Stimulated activated CD4-positive, alpha-beta T cell treated with anti-CD3 and anti-CD28 coated beads, TNF-alpha, amount 100 ng/mL, for 4 hours (primary cell): ENCODE measurements at regions not wholly inside any gene's neighbourhood (a gene's known extent, or its start where the extent isn't known, plus 50 kb on each side); places are given as distances from the start of the nearest gene placed in this dataset.
"Not testable (repeated sequence)": the region's sequence is repeated elsewhere in the genome, so short reads cannot be mapped to it uniquely, and the experiment has no call there.

ENCODE experiments used
- DNase-seq, 3 experiments: peaks; one replicate each; pipeline ENCODE4 v3.0.0-alpha.2; 2020; ENCODE audit warnings: low read depth in 3 of 3

DNA sequence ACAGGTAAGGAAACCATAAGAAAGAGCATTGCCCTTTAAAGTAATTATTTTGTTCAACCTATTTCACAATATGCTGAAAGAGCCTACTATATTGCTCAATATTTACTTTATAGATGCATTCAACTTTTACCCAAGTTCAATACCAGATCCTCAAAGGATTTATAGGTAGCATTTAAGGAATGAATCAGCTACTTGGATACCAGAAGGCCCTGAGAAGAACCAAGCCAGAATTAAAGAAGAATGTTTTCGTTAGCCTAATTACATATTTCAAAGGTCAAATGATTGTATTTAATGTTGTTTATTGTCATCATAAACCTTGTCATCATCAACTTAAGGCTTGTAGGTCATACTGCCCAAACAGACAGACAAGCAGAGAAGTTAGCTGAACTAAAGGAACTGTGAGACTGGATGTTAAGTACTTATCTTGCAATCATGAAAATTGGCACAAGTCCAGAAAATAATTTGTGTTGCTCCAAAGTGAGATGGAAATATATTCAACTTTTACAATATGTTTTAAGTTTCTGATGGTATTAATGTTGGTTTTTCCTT lies 636.7 kb downstream of the RFPL4B start:
- no peak for DNase-seq

DNA sequence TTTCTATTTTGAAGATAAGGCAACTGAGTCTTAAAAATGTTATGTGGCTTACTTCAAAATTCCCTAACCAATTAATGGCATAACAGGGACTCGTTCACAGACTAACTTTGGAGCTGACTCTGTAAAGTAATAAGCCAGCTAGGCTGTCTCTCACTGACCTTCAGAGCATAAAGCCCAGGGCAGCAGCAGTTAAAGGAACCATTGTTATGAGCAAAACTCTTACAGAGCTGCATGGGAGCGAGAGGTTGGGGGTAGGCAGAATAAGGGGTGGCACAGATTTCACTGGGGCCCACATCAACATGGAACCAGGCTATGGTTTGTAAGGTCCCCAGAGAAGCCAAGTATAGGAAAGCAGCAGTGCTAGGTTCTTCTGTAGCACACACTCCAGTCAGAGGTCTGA lies 637.8 kb downstream of the RFPL4B start:
- DNase-seq = no peak

DNA sequence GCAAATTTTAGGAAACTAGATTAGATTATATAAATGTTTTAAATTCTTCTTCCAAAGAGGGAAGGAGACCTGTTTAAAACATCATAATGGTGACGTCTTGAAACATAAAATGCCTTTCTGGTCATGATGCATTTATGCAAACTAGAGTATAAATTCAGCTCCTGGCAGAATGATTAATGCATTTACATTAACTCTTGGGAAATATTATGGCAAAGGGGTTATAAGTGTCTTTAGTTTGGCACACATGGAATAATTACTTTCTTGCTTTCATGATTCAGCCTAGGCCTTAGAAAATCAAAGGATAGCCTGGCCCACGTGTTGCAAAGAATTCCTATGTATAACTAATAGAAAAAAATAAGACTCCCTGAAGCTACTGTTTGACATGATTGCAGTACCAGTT lies 639.2 kb downstream of the RFPL4B start:
- no peak for DNase-seq

DNA sequence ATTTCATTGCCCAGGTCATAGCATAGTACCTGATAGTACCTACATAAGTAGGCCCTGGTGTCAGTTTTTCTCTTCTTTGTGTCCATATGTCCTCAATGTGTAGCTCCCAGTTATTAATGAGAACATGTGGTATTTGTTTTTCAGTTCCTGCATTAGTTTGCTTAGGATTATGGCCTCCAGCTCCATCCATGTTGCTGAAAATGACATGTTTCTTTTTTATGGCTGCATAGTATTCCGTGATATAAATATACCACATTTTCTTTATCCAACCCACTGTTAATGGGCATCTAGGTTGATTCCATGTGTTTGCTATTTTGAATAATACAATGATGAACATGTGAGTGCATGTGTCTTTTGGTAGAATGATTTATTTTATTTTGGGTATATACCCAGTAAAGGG lies 641.6 kb downstream of the RFPL4B start:
- no peak for DNase-seq

DNA sequence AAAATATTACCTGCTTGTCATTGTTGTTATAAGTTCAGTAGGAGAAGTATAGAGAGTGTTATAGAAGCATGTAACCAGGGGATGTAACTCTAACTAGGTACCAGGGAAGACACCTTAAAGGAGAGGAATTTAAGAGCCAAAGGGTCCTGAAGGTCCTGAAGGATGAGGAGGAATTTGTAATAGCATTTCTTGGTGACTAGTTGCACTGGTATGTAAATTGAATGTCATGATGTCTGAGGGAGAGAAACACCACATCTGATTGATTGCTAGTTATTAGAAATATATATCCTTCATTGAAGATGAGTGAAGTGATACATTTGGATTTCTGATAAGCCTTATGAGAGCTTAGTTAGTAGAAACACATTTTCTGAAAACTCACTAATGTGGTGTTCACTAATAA lies 643.8 kb downstream of the RFPL4B start:
- no peak for DNase-seq

DNA sequence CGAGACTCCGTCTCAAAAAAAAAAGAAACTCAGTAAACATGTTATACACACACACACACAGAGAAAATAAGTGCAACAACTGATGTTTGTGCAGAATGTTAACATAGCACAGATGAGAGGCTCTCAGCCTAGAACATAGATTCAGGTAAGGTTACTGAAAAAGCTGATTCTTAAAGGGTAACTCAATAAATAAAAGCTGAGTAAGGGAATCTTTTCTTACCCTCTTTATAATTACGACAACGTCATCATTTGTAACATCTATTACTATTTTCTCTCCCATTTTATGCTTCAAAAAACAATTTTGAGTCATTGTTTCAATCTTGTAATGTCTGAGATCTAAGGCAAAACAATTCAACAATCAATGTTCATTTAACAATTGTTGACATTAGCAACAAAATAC lies 644.8 kb downstream of the RFPL4B start:
- no peak for DNase-seq

DNA sequence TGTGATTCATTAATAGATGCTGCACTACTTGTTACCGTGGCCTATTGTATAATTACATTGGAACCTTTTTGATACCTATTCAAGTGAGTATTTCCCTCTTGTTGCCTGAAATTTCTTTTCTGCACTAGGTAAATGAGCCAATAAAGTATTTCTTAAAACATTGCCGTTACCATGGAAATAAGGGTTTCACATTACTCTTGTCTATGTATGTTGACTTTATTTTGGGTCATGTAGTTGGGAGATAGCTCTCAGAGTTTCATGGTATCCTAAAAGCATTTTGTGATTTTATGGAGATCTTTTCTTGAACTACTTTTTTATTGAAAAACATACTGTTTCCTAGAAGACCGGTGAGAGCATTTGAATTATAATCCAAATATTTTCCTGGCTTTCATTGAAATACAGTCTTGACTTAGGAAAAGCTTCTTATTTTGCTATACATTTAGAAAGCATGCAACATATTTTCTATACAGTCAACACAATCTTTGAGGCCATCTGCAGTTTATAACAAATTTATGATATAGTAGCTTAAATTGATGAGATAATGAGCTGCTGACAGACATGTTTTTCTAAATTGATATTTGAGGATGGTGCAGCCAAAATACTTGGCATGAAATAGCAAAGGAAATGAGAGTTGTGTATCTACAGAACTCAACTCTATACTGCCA lies 650.4 kb downstream of the RFPL4B start:
- no peak for DNase-seq

DNA sequence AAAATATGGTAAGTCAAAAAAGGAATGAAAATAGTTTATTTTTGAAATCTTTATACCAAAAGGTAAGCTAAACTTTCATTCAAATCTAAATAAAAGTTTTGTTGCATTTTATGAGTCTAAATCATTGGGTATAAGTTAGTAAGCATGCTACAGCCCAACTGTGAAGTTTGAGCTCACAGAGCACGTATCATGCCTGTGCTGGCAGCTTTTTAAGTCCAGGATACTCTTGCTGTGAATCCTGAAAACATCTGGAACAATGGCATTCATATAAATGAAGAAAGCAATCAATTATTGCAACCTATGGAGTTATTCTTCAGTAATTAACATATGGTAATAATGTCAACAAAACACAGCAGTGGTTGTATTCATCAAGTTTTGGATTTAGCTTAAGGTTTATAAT lies 656.9 kb downstream of the RFPL4B start:
- no peak for DNase-seq

DNA sequence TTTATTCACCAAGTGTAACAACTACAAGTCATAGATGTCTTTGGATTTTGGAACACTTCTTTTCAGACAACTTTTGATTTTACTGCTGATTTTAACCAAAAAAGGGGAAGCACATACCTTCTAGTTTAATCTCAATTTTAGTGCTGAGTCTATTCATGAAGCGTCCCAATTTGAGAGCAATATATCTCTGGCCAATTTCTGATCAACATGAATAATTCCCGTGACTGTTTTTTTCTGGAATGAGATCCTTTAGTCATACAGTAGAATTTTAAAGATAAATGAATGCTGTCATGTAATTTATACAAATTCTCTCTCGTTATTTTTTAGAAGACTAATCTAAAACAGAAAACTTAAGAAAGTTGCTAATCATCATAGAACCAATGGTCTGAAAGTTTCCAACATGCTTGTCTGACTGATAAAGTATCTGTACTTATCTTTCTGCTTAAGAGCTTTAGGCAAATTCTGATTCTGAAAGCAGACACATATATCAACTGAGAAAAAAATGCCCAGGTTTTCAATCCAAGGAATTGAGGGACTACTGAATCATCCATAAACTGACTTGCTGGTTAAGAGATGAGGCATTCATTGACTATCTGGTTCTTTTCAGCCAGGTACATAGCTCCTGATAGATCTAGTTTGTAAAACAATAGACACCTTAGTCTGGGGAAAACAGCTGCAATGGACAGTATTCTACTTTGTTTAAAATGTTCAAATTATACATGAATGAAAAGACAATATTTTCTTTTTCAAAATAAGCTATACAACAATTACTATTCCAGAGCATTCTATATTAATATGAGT lies 657.5 kb downstream of the RFPL4B start:
- no peak for DNase-seq

DNA sequence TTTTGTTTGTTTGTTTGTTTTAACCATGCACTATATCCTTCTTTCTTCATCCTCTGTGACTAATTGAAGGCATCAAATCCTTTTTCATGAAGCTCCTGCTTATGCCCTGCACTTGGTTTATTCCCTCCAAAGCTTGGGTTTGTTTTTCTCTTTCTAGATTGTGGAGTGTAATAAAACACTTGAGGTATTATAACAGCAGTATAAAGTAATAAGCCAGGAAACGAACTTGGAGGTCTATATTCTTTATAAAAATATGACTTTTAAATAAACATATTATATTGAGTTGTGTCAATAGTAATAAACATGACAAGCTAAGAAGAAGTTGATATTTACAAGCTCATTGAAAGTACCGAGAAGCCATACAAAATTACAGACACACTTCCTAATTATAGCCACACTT lies 659.4 kb downstream of the RFPL4B start:
- no peak for DNase-seq

DNA sequence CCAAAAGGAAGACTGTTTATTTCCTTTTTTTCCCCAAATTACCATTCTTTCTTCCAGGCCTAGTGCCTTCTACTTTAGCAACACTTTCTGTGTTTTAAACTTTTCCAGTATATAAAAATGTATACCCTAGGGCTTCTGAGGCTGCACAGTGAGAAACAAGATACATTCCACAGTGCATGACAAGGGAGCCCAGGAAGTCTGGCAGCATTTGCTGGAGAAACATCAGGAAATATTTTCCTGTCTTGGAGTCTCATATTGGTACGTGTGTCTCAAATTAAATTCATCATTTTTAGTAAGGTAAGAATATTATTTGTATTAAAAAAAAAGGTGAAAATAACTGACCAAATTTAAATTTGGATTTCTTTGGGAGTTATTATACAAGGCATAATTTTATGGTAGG lies 662.6 kb downstream of the RFPL4B start:
- no peak for DNase-seq

DNA sequence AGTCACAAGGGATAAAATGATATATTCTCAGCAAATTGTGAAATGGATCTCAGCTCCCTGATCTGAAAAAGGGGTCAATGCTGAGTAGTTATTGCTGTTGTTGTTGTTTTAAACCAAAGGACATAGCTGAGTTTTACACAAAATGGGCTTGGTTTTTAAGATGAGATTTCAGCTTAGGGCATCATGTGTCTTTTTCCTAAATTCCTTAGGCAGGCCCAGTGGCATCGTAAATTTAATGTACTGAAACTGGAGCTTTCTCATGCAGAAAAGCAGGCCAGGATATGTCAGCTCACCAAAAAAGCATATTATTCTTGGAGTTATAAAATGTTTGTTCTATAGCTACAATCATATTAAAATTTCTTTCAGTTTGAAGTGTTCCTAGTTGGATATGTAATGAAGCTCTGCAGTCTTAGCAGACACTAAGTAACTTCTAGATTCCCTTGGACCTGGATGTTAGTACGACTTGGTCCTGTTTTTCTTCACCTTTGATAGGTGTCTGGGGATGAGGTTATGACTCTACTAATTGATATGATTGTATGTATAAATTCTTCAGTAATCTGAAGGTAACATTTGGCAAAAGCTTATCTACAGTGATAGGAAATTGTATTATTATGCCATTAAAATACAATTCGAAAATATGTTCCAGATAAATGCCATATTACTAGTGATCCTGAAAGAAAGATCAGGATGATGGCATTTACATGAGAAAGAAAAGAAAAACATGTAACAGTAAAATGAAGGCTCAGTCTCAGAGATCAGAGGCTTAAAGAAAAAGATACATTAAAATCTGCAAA lies 663.3 kb downstream of the RFPL4B start:
- DNase-seq = no peak

DNA sequence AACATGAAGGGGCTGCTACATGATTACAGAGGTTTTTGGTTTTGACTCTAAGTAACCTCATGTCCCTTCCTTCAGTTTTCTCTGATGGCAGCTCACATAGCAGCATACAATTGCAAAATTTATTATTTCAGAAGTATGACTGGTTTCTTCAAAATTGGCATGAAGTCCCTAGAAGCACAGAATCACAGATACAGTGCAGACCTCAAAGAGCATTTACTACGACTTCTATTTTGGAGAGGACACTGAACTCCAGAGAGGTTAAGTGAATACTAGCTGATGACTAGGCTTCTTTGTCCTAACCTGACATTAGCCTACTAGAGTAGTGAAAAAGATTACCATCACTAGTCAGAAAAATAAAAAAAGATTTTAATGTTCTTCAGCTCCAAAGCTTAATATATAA lies 664.3 kb downstream of the RFPL4B start:
- no peak for DNase-seq

DNA sequence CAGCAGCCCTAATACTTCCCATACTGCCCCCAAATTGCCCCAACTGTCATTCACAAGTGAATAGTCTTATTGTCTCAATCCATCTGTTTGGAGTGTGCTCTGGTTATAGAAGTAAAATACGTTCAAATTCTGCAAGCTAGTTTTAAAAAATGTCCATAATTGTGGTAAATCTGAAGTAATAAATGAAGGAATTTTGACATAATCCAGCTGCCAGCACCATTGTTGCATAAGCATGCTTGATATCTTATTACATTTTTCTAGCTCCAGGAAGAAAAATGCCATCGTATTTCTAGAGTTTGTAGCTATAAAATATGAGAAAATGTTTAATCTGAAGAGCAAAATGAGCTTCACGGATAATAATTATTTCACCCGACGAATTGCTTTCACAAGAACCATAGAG lies 664.7 kb downstream of the RFPL4B start:
- no peak for DNase-seq

DNA sequence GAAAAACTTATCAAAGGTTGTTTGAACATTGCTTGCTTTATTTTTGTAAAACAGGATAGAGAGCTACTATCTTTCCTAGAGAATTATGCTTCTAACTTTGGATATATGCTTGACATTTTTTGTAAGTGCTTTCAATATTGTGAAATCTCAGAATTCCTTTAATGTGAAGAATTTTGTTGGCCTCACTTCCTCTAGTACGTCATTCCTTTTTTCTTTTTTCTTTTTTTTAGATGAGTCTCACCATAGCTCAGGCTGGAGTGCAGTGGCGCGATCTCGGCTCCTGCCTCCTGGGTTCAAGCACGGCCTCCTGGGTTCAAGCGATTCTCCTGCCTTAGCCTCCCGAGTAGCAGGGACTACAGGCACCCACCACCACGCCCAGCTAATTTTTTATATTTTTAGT lies 668.1 kb downstream of the RFPL4B start:
- DNase-seq = no peak

DNA sequence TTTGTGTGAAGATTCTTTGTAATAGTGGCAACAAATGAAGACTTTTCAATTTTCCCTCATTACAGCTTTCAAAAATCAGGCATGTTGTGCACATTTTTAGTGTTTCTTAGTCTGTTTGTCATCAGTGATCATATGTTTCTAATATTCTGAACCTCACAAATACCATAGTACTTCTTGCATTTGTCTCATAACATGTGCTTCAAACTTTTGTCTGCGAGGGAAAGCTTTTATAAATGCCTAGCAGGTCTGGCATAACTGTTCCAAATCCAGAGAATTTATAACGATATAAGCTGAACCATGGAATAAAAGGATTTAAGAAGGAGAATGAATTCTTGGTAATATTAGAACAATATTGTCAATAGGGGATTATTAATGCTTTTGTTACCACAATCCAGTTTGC lies 670.2 kb downstream of the RFPL4B start:
- no peak for DNase-seq

DNA sequence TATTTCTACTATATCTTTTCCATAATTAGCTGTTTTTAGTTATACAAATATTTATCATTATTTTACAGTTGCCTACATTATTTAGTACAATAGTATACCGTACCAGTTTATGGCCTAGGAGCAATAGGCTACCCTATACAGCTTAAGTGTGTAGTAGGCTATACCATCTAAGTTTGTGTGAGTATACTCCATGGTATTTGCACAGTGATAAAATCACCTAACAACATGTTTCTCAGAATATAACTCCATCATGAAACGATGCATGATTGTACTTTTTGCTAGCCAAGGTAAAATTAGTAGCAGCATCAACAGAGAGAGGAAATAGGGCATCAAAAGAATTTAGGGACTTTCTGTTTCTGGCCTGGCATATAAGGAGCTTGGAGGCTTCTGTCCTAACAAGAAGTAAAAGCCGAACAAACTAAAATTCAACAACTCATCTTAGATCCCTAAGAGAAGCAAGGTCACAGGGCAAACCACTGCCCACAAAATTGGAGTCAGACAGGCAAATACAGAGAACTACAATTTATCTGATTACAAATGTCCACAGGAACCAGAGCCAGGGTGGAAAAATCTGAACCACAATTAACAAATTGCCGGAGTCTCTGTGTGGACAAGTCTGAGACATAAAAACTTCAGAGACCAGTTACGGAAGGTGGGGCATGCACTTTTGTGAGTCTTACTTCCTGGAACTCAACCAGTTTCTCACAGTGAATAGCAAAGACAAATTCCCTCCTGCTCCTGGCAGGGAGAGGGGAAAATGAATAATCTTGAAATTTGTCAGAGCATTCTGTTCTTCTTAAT lies 671.4 kb downstream of the RFPL4B start:
- DNase-seq = no peak

DNA sequence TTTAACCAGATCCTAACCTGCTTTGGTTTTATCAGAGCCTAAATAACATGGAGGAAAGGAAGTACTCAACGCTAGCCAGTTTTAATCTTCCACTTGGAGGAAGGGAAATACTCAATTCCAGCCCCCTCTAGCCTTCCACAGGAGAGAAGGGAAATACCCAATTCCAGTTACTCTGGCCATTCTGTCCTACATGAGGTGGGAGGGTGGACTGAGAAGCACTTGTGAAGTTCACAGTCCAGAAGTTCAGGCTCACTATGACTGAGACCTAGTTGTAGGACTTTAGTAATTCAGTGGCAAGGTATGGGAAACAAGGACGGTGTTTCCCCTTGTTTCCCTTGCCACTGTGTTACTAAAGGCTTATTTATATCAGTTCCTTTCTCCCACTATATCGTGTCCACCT lies 672.0 kb downstream of the RFPL4B start:
- no peak for DNase-seq

DNA sequence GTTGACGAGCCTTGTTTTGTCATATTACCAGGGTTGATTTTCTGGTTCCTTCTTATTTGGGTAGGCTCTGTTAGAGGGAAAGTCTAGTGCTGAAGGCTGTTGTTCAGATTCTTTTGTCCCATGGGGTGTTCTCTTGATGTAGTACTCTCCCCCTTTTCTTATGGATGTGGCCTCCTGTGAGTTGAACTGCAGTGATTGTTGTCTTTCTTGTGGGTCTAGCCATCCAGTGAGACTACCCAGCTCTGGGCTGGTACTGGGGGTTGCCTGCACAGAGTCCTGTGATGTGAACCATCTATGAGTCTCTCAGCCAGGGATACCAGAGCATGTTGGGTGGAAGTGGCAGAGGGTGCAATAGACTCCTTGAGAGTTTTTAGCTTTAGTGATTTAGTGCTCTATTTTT lies 680.6 kb downstream of the RFPL4B start:
- DNase-seq = no peak

DNA sequence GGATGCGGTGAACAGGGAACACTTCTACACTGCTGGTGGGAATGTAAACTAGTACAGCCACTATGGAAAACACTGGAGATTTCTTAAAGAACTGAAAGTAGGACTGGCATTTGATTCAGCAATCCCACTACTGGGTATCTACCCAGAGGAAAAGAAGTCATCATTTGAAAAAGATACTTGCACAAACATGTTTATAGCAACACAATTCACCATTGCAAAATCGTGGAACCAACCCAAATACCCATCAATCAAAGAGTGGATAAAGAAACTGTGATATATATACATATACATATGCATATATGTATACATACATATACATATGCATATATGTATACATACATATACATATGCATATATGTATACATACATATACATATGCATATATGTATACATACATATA lies 682.0 kb downstream of the RFPL4B start:
- DNase-seq = not testable (repeated sequence)

DNA sequence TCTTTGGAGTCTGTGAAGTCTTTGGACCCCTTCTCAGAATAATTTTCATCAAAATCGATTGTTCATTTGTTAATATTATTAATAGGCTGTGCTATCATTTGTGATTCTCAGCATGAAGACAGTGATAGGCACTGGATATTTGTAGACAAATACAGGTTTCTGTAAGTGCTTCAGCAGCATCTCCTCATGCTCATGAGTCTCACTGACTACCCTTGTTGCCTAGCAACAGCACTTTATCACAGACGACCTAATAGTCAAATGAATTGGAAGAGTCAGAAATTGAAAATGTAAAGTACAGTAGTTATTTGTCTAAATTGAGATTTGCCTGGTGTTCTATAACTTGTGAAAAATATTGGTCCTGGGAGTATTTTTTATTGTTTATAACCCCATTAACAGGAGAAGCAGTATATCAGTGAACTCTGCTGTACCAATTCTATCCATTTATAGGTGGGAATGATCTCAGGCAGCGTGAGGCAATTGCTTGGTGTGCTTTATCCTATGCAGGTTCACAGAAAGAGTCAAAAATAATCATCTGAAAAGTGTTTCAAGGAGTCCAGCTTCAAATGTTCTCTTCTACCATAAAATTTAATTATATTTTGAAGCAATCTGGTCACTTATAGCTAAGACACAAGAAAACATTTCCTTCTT lies 684.6 kb downstream of the RFPL4B start:
- DNase-seq = no peak
